Smooth muscle cell (in vitro differentiated cells): ENCODE measurements at regions not wholly inside any gene's neighbourhood (a gene's known extent, or its start where the extent isn't known, plus 50 kb on each side); places are given as distances from the start of the nearest gene placed in this dataset.

Experiments used
- DNase-seq: peaks from one replicate; lab custom pipeline; 2025; ENCODE audit not compliant: unreplicated experiment; lab: John Stamatoyannopoulos, UW
- H2AFZ ChIP-seq: fragments of 200-600 bp; sonication (generic); 2 replicates; pipeline ENCODE4 v1.6.0; 2016; ENCODE audit warnings: antibody characterized with exemption, low read depth, mild to moderate bottlenecking
- H3F3A ChIP-seq: fragments of 200-600 bp; sonication (generic); 2 replicates; pipeline ENCODE4 v1.6.0; 2017; ENCODE audit warnings: antibody characterized with exemption, low read depth
- H3K27ac ChIP-seq: fragments of 200-600 bp; sonication (generic); 2 replicates; pipeline ENCODE4 v1.5.1; 2016; ENCODE audit warnings: low read depth, mild to moderate bottlenecking
- H3K27me3 ChIP-seq: fragments of 200-600 bp; sonication (generic); 2 replicates; pipeline ENCODE4 v1.6.1; 2016; ENCODE audit warnings: low read depth, mild to moderate bottlenecking
- H3K36me3 ChIP-seq: fragments of 200-600 bp; sonication (generic); 2 replicates; pipeline ENCODE4 v1.5.1; 2016; ENCODE audit warnings: low read depth
- H3K4me1 ChIP-seq: fragments of 200-600 bp; sonication (generic); 2 replicates; pipeline ENCODE4 v1.5.1; 2016; ENCODE audit warnings: low read depth
- H3K4me2 ChIP-seq: fragments of 200-600 bp; sonication (generic); 2 replicates; pipeline ENCODE4 v1.6.0; 2016; ENCODE audit warnings: mild to moderate bottlenecking
- H3K4me3 ChIP-seq: fragments of 200-600 bp; sonication (generic); 2 replicates; pipeline ENCODE4 v1.5.1; 2016; ENCODE audit warnings: mild to moderate bottlenecking
- H3K79me2 ChIP-seq: fragments of 200-600 bp; sonication (generic); 2 replicates; pipeline ENCODE4 v1.6.0; 2016; ENCODE audit warnings: low read depth, mild to moderate bottlenecking
- H3K9ac ChIP-seq: fragments of 200-600 bp; sonication (generic); 2 replicates; pipeline ENCODE4 v1.6.0; 2016; ENCODE audit warnings: low read depth
- H3K9me3 ChIP-seq: fragments of 200-600 bp; sonication (generic); replicated peaks from 2 replicates; pipeline ENCODE4 v1.5.1; 2016; ENCODE audit warnings: low read depth
- H4K20me1 ChIP-seq: fragments of 200-600 bp; sonication (generic); 2 replicates; pipeline ENCODE4 v1.6.0; 2016; ENCODE audit warnings: low read depth
- CTCF ChIP-seq: fragments of 200-600 bp; sonication (generic); IDR thresholded peaks from 2 replicates; pipeline ENCODE4 v1.5.1; 2017; ENCODE audit warnings: borderline replicate concordance, mild to moderate bottlenecking, antibody characterized with exemption; ENCODE audit not compliant: insufficient read depth, poor library complexity, severe bottlenecking
- WGBS: methylation state at CpG from one replicate; pipeline ENCODE4 v1.1.7; 2016; ENCODE audit warnings: low lambda C conversion rate; 5-methylcytosine and 5-hydroxymethylcytosine counted together

GRCh38 chr5:174220417-174220816 lies 174.9 kb downstream of the NSG2 start:
- Histone ChIP-seq H3F3A (no peaks in the 10 kb centered on the region), H2AFZ (no peak overlapping the region), H3K79me2 (no peaks in the 10 kb centered on the region), H3K27ac (no peak overlapping the region), H4K20me1 (no peaks in the 10 kb centered on the region), H3K4me3 (no peak overlapping the region), H3K36me3 (no peaks in the 10 kb centered on the region), H3K9ac (no peak overlapping the region), H3K9me3 (no peaks in the 10 kb centered on the region), H3K27me3 (no peaks in the 10 kb centered on the region), H3K4me1 (no peaks in the 10 kb centered on the region), H3K4me2 (no peak overlapping the region)
- DNase-seq: no peak
- WGBS: 92% methylated on average over 5 of the region's 5 CpGs
- TF ChIP-seq CTCF: no peak

- TF ChIP-seq CTCF: no peak
- no peaks in the 10 kb centered on the region for H3K79me2 ChIP-seq
- H3K9ac ChIP-seq: no peak overlapping the region
- H3K4me2 ChIP-seq: no peak overlapping the region
- no peaks in the 10 kb centered on the region for H3K4me1 ChIP-seq
- H3F3A ChIP-seq: no peaks in the 10 kb centered on the region
- no peaks in the 10 kb centered on the region for H3K36me3 ChIP-seq
- no peaks in the 10 kb centered on the region for H3K27me3 ChIP-seq
- no peaks in the 10 kb centered on the region for H3K9me3 ChIP-seq
- H4K20me1 ChIP-seq: no peaks in the 10 kb centered on the region
- H3K4me3 ChIP-seq: no peak overlapping the region
- no peak overlapping the region for H3K27ac ChIP-seq
- no peak for DNase-seq
- 53% methylated on average over 2 of the region's 2 CpGs for WGBS
- H2AFZ ChIP-seq: no peak overlapping the region
Measured at GRCh38 chr5:174221436-174221835, 175.9 kb downstream of the NSG2 start.

- H3F3A ChIP-seq: no peaks in the 10 kb centered on the region
- H3K9ac ChIP-seq: no peak overlapping the region
- H3K27ac ChIP-seq: no peak overlapping the region
- DNase-seq: no peak
- 96% methylated on average over 4 of the region's 4 CpGs for WGBS
- no peaks in the 10 kb centered on the region for H3K9me3 ChIP-seq
- H3K79me2 ChIP-seq: no peaks in the 10 kb centered on the region
- H3K36me3 ChIP-seq: no peaks in the 10 kb centered on the region
- no peak for TF ChIP-seq CTCF
- no peak overlapping the region for H3K4me3 ChIP-seq
- no peaks in the 10 kb centered on the region for H3K27me3 ChIP-seq
- no peak overlapping the region for H3K4me2 ChIP-seq
- no peak overlapping the region for H2AFZ ChIP-seq
- H3K4me1 ChIP-seq: no peaks in the 10 kb centered on the region
- H4K20me1 ChIP-seq: no peaks in the 10 kb centered on the region
Measured at GRCh38 chr5:174221946-174222345, 176.4 kb downstream of the NSG2 start.

- H3K79me2 ChIP-seq: no peaks in the 10 kb centered on the region
- no peaks in the 10 kb centered on the region for H3F3A ChIP-seq
- WGBS: 92% methylated on average over 5 of the region's 5 CpGs
- no peak overlapping the region for H3K4me2 ChIP-seq
- no peak overlapping the region for H3K27ac ChIP-seq
- no peak overlapping the region for H2AFZ ChIP-seq
- H3K4me1 ChIP-seq: peaks cover 2% of the 10 kb centered on the region
- no peaks in the 10 kb centered on the region for H4K20me1 ChIP-seq
- H3K4me3 ChIP-seq: no peak overlapping the region
- H3K27me3 ChIP-seq: no peaks in the 10 kb centered on the region
- H3K9ac ChIP-seq: no peak overlapping the region
- H3K9me3 ChIP-seq: no peaks in the 10 kb centered on the region
- H3K36me3 ChIP-seq: no peaks in the 10 kb centered on the region
- DNase-seq: no peak
- TF ChIP-seq CTCF: no peak
Measured at GRCh38 chr5:174222891-174223290, 177.4 kb downstream of the NSG2 start.
